ENCODE measurements at regions not wholly inside any gene's neighbourhood (a gene's known extent, or its start where the extent isn't known, plus 50 kb on each side); places are given as distances from the start of the nearest gene placed in this dataset.

- TF ChIP-seq MYB (IDR thresholded peaks at IDR 0.05; ENCODE audit: borderline replicate concordance, low read depth, low read length) (no peak), CHD4 (IDR thresholded peaks at IDR 0.05) (no peak), KAT2A (conservative IDR thresholded peaks at IDR 0.05; ENCODE audit: control insufficient read depth, low read depth, low read length) (no peak), NR2F1 (conservative IDR thresholded peaks at IDR 0.05) (no peak), NRF1 (conservative IDR thresholded peaks at IDR 0.05; ENCODE audit: low read depth, low read length) (no peak), ZNF24 (IDR thresholded peaks at IDR 0.05) (no peak), FOXM1 (IDR thresholded peaks at IDR 0.05; ENCODE audit: low read depth, low read length) (no peak), PAX5 (IDR thresholded peaks at IDR 0.05; ENCODE audit: borderline replicate concordance, low read depth, low read length) (no peak), ZSCAN29 (IDR thresholded peaks at IDR 0.05) (no peak), KLF5 (IDR thresholded peaks at IDR 0.05; ENCODE audit: partially characterized antibody) (no peak), RBBP5 (conservative IDR thresholded peaks at IDR 0.05) (no peak)
These were observed 473.9 kb downstream of the NR2F1-AS1 start (continued) for GRCh38 chr5:93107141-93107540.

GRCh38 chr5:93101661-93102060 lies 479.4 kb downstream of the NR2F1-AS1 start:
- H3K79me2 ChIP-seq (ENCODE audit: control insufficient read depth, insufficient read depth, low read length): no peaks in the 10 kb centered on the region
- ChIA-PET POLR2A (interaction anchor here (0.6 kb wide), 1 partner anchor 832 kb away, joined by 3 read pairs; no protein-coding TSS in a partner anchor), SMC1A (ENCODE audit: uncharacterized antibody, unreplicated experiment) (no interaction called here), CTCF (no interaction called here), RAD21 (ENCODE audit: unreplicated experiment) (no interaction called here)
- intact Hi-C loops (cut with micrococcal nuclease; ENCODE audit: unreplicated experiment): no loop called here
- no peak overlapping the region for H3K4me2 ChIP-seq (ENCODE audit: control insufficient read depth, insufficient read depth)
- no peaks in the 10 kb centered on the region for H3K36me3 ChIP-seq (ENCODE audit: control insufficient read depth in 2 of 2, insufficient read depth in 2 of 2, low read length in 1 of 2)
- no peak overlapping the region for H2AFZ ChIP-seq (ENCODE audit: control insufficient read depth, low read depth, low read length)
- no peak overlapping the region for H3K27ac ChIP-seq (ENCODE audit: control insufficient read depth, insufficient read depth)
- no peak for ATAC-seq
- 62% methylated on average over 2 of the region's 2 CpGs for WGBS (ENCODE audit: insufficient coverage, insufficient replicate concordance, low lambda C conversion rate, missing lambda C conversion rate)
- no peaks in the 10 kb centered on the region for H3K9me3 ChIP-seq (replicated peaks; ENCODE audit: control insufficient read depth, insufficient read depth, low read length)
- DNase-seq (ENCODE audit: low read depth, low spot score): no peak
- no peaks in the 10 kb centered on the region for H3K27me3 ChIP-seq (replicated peaks in 1 of 2; ENCODE audit: control insufficient read depth in 2 of 2, insufficient read depth in 2 of 2, low read length in 1 of 2)
- H3K4me1 ChIP-seq (ENCODE audit: control insufficient read depth, insufficient read depth, low read length): no peaks in the 10 kb centered on the region
- no peak for TF ChIP-seq SMAD5 (IDR thresholded peaks at IDR 0.05; ENCODE audit: low read depth)
- H4K20me1 ChIP-seq (ENCODE audit: control insufficient read depth, insufficient read depth): no peaks in the 10 kb centered on the region
- no peak overlapping the region for H3K9ac ChIP-seq (ENCODE audit: control insufficient read depth, insufficient read depth, low read length)
- in situ Hi-C loops (cut with MboI): no loop called here
- no peak for FAIRE-seq
- no TSS peak for BruUV-seq (replicated peaks)
- H3K4me3 ChIP-seq: no peak overlapping the region

Measured in GM12878 (cell line).